Loucy (cell line): ENCODE measurements at regions not wholly inside any gene's neighbourhood (a gene's known extent, or its start where the extent isn't known, plus 50 kb on each side); places are given as distances from the start of the nearest gene placed in this dataset.
"Not testable (repeated sequence)": the region's sequence is repeated elsewhere in the genome, so short reads cannot be mapped to it uniquely, and the experiment has no call there.

Experiments
- CTCF ChIP-seq: fragments of 200-600 bp; sonication (generic); conservative IDR thresholded peaks from 2 replicates; pipeline ENCODE4 v1.5.1; 2014; ENCODE audit warnings: mild to moderate bottlenecking, antibody characterized with exemption, low read length
- EZH2phosphoT487 ChIP-seq: fragments of 200-600 bp; IDR thresholded peaks from 2 replicates; pipeline ENCODE4 v1.6.1; 2018; ENCODE audit warnings: antibody characterized with exemption, mild to moderate bottlenecking, moderate library complexity, borderline replicate concordance

- not testable (repeated sequence) for TF ChIP-seq EZH2phosphoT487, CTCF
Measured at GRCh38 chr6:112976579-112976978, 629.4 kb downstream of the RFPL4B start.
